Inflammatory macrophage (primary cell): ENCODE measurements at regions not wholly inside any gene's neighbourhood (a gene's known extent, or its start where the extent isn't known, plus 50 kb on each side); places are given as distances from the start of the nearest gene placed in this dataset.
A peak's percentile ranks its signal among the peaks of the same experiment; 100 is the strongest.

ENCODE experiments used
- DNase-seq, 2 donors: peaks; one replicate each; pipeline ENCODE4 v3.0.0-alpha.2; 2020 to 2022

GRCh38 chr3:55218577-55218976 is 268.5 kb downstream of the WNT5A start:
- peak in 1 of 2 donors; percentile 67 for DNase-seq

- no peak for DNase-seq
Measured at GRCh38 chr3:55207744-55208143, 279.4 kb downstream of the WNT5A start.

GRCh38 chr3:55205990-55206389 is 278.1 kb upstream of the LRTM1 start:
- DNase-seq: no peak

GRCh38 chr3:55204417-55204816 is 276.6 kb upstream of the LRTM1 start:
- DNase-seq: no peak

- DNase-seq: no peak
Measured at GRCh38 chr3:55203546-55203945, 275.7 kb upstream of the LRTM1 start.

- DNase-seq: no peak
Measured at GRCh38 chr3:55203006-55203405, 275.1 kb upstream of the LRTM1 start.

- no peak for DNase-seq
Measured at GRCh38 chr3:55202326-55202725, 274.5 kb upstream of the LRTM1 start.

- no peak for DNase-seq
Measured at GRCh38 chr3:55201779-55202178, 273.9 kb upstream of the LRTM1 start.

GRCh38 chr3:55200906-55201305 is 273.0 kb upstream of the LRTM1 start:
- no peak for DNase-seq

GRCh38 chr3:55198554-55198953 is 270.7 kb upstream of the LRTM1 start:
- no peak for DNase-seq

- no peak for DNase-seq
Measured at GRCh38 chr3:55197021-55197420, 269.2 kb upstream of the LRTM1 start.

GRCh38 chr3:55196495-55196894 is 268.6 kb upstream of the LRTM1 start:
- no peak for DNase-seq

GRCh38 chr3:55194376-55194775 is 266.5 kb upstream of the LRTM1 start:
- no peak for DNase-seq

- no peak for DNase-seq
Measured at GRCh38 chr3:55191911-55192775, 264.3 kb upstream of the LRTM1 start.

GRCh38 chr3:55190331-55190730 is 262.5 kb upstream of the LRTM1 start:
- DNase-seq: no peak

- no peak for DNase-seq
Measured at GRCh38 chr3:55189359-55189801, 261.5 kb upstream of the LRTM1 start.

- no peak for DNase-seq
Measured at GRCh38 chr3:55185380-55185779, 257.5 kb upstream of the LRTM1 start.

GRCh38 chr3:55183201-55183600 is 255.3 kb upstream of the LRTM1 start:
- no peak for DNase-seq

- DNase-seq: peak; percentile 49 to 55
Measured at GRCh38 chr3:55180936-55181535, 253.2 kb upstream of the LRTM1 start.

GRCh38 chr3:55180161-55180560 is 252.3 kb upstream of the LRTM1 start:
- no peak for DNase-seq

GRCh38 chr3:55178336-55178735 is 250.5 kb upstream of the LRTM1 start:
- DNase-seq: no peak

- no peak for DNase-seq
Measured at GRCh38 chr3:55177749-55178148, 249.9 kb upstream of the LRTM1 start.

- no peak for DNase-seq
Measured at GRCh38 chr3:55175423-55175822, 247.6 kb upstream of the LRTM1 start.

GRCh38 chr3:55174747-55175146 is 246.9 kb upstream of the LRTM1 start:
- no peak for DNase-seq
